HEK293 (cell line): ENCODE measurements at regions not wholly inside any gene's neighbourhood (a gene's known extent, or its start where the extent isn't known, plus 50 kb on each side); places are given as distances from the start of the nearest gene placed in this dataset.

ENCODE experiments used
- CTCF ChIA-PET: fragments of 350-600 bp; formaldehyde crosslinking; extraction: SDS; loops from one replicate; lab custom pipeline; 2021; ENCODE audit warnings: antibody characterized with exemption; lab: Yijun Ruan, JAX
- POLR2A ChIA-PET: fragments of 300-600 bp; formaldehyde crosslinking; extraction: SDS; loops from one replicate; lab custom pipeline; 2020; ENCODE audit warnings: antibody characterized with exemption, inconsistent platforms; lab: Yijun Ruan, JAX
- H3K27ac ChIP-seq: fragments of 200-500 bp; sonication (Bioruptor generic); 2 replicates; pipeline ENCODE4 v1.5.1; 2014; ENCODE audit warnings: low read depth, low read length, control low read depth, inconsistent platforms; ENCODE audit errors: extremely low read depth
- H3K36me3 ChIP-seq, 2 experiments: fragments of 200-500 bp in 1 of 2; sonication (Bioruptor generic) in 1 of 2; 1 replicate in 1 of 2; 2 replicates in 1 of 2; pipeline ENCODE4 v1.5.1; 2014 to 2017; ENCODE audit warnings: inconsistent platforms in 2 of 2, low read length in 2 of 2; ENCODE audit not compliant: control insufficient read depth in 2 of 2, insufficient read depth in 1 of 2
- H3K4me1 ChIP-seq: fragments of 200-500 bp; sonication (Bioruptor generic); 2 replicates; pipeline ENCODE4 v1.5.1; 2014; ENCODE audit warnings: mild to moderate bottlenecking, low read length, inconsistent platforms; ENCODE audit not compliant: control insufficient read depth, insufficient read depth
- H3K4me3 ChIP-seq: 2 replicates; pipeline ENCODE4 v1.5.1; 2011; ENCODE audit warnings: low read depth, mild to moderate bottlenecking, control low read depth, low read length, moderate library complexity
- H3K9me3 ChIP-seq: fragments of 200-500 bp; sonication (Bioruptor generic); 2 replicates; pipeline ENCODE4 v1.5.1; 2014; ENCODE audit warnings: low read depth, low read length, inconsistent platforms; ENCODE audit not compliant: control insufficient read depth, insufficient read depth
- SALL2 ChIP-seq: fragments of 450-650 bp; formaldehyde crosslinking; IDR thresholded peaks from 2 replicates; pipeline ENCODE4 v1.5.0; 2017; ENCODE audit warnings: missing biosample characterization, mild to moderate bottlenecking, missing genetic modification characterization, borderline replicate concordance
- TCF7L2 ChIP-seq: IDR thresholded peaks from 2 replicates; pipeline ENCODE4 v1.6.1; 2011; ENCODE audit warnings: low read depth, mild to moderate bottlenecking, inconsistent platforms, low read length, moderate library complexity, borderline replicate concordance
- ZBTB48 ChIP-seq: fragments of 450-650 bp; formaldehyde crosslinking; IDR thresholded peaks from 2 replicates; pipeline ENCODE4 v1.5.1; 2016; ENCODE audit warnings: missing biosample characterization, missing genetic modification characterization
- ZFHX2 ChIP-seq: fragments of 450-650 bp; formaldehyde crosslinking; conservative IDR thresholded peaks from 2 replicates; pipeline ENCODE4 v1.5.1; 2016; ENCODE audit warnings: missing biosample characterization, missing genetic modification characterization
- ZNF138 ChIP-seq: fragments of 450-650 bp; formaldehyde crosslinking; IDR thresholded peaks from 2 replicates; pipeline ENCODE4 v1.5.1; 2016; ENCODE audit warnings: missing biosample characterization, missing genetic modification characterization, borderline replicate concordance
- ZNF140 ChIP-seq: fragments of 450-650 bp; formaldehyde crosslinking; IDR thresholded peaks from 2 replicates; pipeline ENCODE4 v1.5.1; 2016; ENCODE audit warnings: missing biosample characterization, missing genetic modification characterization
- ZNF292 ChIP-seq: fragments of 450-650 bp; formaldehyde crosslinking; IDR thresholded peaks from 2 replicates; pipeline ENCODE4 v1.5.1; 2016; ENCODE audit warnings: low read depth, missing biosample characterization, missing genetic modification characterization, borderline replicate concordance
- ZNF354C ChIP-seq: fragments of 450-650 bp; formaldehyde crosslinking; IDR thresholded peaks from 2 replicates; pipeline ENCODE4 v1.5.1; 2016; ENCODE audit warnings: missing biosample characterization, missing genetic modification characterization, low read depth, borderline replicate concordance
- ZNF416 ChIP-seq: fragments of 450-650 bp; formaldehyde crosslinking; IDR thresholded peaks from 2 replicates; pipeline ENCODE4 v1.5.1; 2016; ENCODE audit warnings: missing biosample characterization, missing genetic modification characterization
- ZNF521 ChIP-seq: fragments of 450-650 bp; formaldehyde crosslinking; IDR thresholded peaks from 2 replicates; pipeline ENCODE4 v1.5.1; 2017; ENCODE audit warnings: missing biosample characterization, mild to moderate bottlenecking, missing genetic modification characterization
- ZNF549 ChIP-seq: fragments of 450-650 bp; IDR thresholded peaks from 2 replicates; pipeline ENCODE4 v1.5.1; 2018; ENCODE audit warnings: missing biosample characterization, missing genetic modification characterization, mild to moderate bottlenecking, inconsistent platforms, moderate library complexity
- ZNF629 ChIP-seq: fragments of 450-650 bp; formaldehyde crosslinking; IDR thresholded peaks from 2 replicates; pipeline ENCODE4 v1.5.1; 2017; ENCODE audit warnings: missing biosample characterization, missing genetic modification characterization
- ZNF658 ChIP-seq: fragments of 450-650 bp; formaldehyde crosslinking; IDR thresholded peaks from 2 replicates; pipeline ENCODE4; 2016; ENCODE audit warnings: missing biosample characterization, missing genetic modification characterization
- ZNF792 ChIP-seq: fragments of 450-650 bp; formaldehyde crosslinking; IDR thresholded peaks from 2 replicates; pipeline ENCODE4 v1.5.1; 2016; ENCODE audit warnings: missing biosample characterization, missing genetic modification characterization
- ZSCAN30 ChIP-seq: fragments of 450-650 bp; IDR thresholded peaks from 2 replicates; pipeline ENCODE4 v1.5.1; 2018; ENCODE audit warnings: missing biosample characterization, mild to moderate bottlenecking, missing genetic modification characterization, moderate library complexity
- ZXDB ChIP-seq: fragments of 450-650 bp; formaldehyde crosslinking; IDR thresholded peaks from 2 replicates; pipeline ENCODE4 v1.5.1; 2016; ENCODE audit warnings: missing biosample characterization, missing genetic modification characterization
- TF ChIP-seq, protein P1 (sequence below): fragments of 450-650 bp; formaldehyde crosslinking; IDR thresholded peaks from 2 replicates; pipeline ENCODE4 v1.5.1; 2016; ENCODE audit warnings: missing biosample characterization, missing genetic modification characterization, low read depth
- TF ChIP-seq, protein P2 (sequence below): fragments of 450-650 bp; formaldehyde crosslinking; IDR thresholded peaks from 2 replicates; pipeline ENCODE4 v1.5.1; 2016; ENCODE audit warnings: missing biosample characterization, missing genetic modification characterization
- TF ChIP-seq, protein P3 (sequence below): fragments of 450-650 bp; formaldehyde crosslinking; IDR thresholded peaks from 2 replicates; pipeline ENCODE4 v1.5.1; 2016; ENCODE audit warnings: missing biosample characterization, missing genetic modification characterization

DNA sequence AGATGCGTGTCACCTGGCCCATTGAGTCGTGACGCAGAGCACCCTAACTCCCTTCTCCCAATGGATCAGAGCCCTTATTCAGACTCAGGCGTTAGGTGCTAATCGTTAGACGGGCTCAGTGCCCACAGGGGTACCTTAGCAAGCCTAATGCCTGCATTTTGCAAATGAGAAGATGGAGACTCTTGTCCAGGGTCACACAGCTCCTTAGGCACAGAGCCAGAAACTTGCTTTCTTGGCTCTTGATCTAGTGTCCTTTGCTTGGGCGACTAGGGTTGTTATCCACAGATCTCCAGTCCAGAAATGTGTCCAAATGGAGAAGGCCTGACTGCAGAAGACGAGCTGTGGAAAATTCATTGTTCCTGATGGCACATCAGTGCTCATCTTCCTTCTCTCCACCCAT lies 85.1 kb downstream of the C13orf42 start (continued):
- TF ChIP-seq, protein P1, sequence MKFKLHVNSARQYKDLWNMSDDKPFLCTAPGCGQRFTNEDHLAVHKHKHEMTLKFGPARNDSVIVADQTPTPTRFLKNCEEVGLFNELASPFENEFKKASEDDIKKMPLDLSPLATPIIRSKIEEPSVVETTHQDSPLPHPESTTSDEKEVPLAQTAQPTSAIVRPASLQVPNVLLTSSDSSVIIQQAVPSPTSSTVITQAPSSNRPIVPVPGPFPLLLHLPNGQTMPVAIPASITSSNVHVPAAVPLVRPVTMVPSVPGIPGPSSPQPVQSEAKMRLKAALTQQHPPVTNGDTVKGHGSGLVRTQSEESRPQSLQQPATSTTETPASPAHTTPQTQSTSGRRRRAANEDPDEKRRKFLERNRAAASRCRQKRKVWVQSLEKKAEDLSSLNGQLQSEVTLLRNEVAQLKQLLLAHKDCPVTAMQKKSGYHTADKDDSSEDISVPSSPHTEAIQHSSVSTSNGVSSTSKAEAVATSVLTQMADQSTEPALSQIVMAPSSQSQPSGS (tag by site-specific recombination), result no peak
- TF ChIP-seq TCF7L2, result no peak
- no peak for TF ChIP-seq ZNF629 (tag by site-specific recombination)
- no peak for TF ChIP-seq ZXDB (tag by site-specific recombination)

DNA sequence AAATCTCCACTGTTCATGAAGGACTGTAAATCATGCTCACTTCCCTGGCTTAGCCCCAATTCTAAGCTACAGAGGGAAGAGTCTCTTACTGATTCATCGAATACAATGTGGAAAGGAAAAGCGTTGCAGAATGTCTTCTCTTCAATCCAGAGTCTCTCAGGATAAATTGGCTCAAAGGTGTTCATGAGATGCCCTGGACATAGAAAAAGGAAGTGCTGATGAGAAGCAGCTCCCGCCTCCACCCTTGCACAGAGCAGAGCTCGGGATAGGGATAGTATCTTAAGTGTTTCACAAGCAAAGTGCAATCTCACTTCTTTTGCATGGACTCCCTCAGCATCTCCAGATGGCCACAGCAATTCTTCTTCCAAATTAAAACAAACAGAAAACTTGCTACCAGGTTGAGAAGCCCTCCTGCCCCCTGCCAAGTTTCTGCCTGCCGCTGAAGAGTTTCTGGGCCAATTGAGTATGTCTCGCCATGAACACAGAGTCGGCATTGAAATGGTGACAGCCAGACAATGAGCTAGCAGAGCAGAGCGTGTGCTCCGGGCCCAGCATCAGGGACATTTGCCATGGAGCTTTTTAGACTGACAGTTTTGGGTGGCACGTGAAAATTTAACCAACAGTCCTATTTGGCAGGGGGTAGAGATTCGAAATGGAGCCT lies 85.7 kb downstream of the C13orf42 start:
- TF ChIP-seq ZNF521 (tag by site-specific recombination) (no peak), SALL2 (tag by site-specific recombination) (no peak)
- TF ChIP-seq, protein P2, sequence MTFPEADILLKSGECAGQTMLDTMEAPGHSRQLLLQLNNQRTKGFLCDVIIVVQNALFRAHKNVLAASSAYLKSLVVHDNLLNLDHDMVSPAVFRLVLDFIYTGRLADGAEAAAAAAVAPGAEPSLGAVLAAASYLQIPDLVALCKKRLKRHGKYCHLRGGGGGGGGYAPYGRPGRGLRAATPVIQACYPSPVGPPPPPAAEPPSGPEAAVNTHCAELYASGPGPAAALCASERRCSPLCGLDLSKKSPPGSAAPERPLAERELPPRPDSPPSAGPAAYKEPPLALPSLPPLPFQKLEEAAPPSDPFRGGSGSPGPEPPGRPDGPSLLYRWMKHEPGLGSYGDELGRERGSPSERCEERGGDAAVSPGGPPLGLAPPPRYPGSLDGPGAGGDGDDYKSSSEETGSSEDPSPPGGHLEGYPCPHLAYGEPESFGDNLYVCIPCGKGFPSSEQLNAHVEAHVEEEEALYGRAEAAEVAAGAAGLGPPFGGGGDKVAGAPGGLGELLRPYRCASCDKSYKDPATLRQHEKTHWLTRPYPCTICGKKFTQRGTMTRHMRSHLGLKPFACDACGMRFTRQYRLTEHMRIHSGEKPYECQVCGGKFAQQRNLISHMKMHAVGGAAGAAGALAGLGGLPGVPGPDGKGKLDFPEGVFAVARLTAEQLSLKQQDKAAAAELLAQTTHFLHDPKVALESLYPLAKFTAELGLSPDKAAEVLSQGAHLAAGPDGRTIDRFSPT (tag by site-specific recombination), result no peak
- TF ChIP-seq, all 188 proteins: peak for 0
- POLR2A ChIA-PET, result no interaction called here
- CTCF ChIA-PET, result no interaction called here

DNA sequence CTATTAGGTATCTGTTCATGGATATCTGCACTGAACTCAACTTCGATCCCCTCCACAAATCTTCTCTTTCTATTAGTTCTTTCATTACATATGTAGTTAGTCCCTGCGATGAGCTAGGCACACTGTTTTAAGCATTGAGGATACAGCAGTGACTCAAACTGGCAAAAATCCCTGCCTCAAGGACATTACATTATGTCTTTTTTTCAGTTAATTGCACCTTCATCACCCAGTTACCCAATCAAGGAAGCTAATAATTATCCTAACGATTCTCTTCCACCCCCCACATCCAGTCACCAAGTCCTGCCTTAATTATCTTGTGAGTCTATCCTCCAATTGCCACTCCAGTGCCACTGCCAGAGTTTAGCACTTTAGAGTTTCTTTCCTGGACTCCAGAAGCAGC lies 89.3 kb downstream of the C13orf42 start:
- Histone ChIP-seq H3K9me3 (no peaks in the 10 kb centered on the region), H3K36me3 (no peaks in the 10 kb centered on the region), H3K27ac (no peak overlapping the region), H3K4me1 (no peaks in the 10 kb centered on the region), H3K4me3 (no peak overlapping the region)
- POLR2A ChIA-PET, result no interaction called here
- TF ChIP-seq ZNF549 (tag by site-specific recombination), result no peak
- no peak for TF ChIP-seq ZNF140 (tag by site-specific recombination)
- no peak for TF ChIP-seq ZNF292 (tag by site-specific recombination)
- TF ChIP-seq ZNF354C (tag by site-specific recombination), result no peak
- no peak for TF ChIP-seq ZBTB48
- TF ChIP-seq, protein P3, sequence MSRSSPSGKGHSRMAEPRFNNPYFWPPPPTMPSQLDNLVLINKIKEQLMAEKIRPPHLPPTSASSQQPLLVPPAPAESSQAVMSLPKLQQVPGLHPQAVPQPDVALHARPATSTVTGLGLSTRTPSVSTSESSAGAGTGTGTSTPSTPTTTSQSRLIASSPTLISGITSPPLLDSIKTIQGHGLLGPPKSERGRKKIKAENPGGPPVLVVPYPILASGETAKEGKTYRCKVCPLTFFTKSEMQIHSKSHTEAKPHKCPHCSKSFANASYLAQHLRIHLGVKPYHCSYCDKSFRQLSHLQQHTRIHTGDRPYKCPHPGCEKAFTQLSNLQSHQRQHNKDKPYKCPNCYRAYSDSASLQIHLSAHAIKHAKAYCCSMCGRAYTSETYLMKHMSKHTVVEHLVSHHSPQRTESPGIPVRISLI (tag by site-specific recombination), result no peak
- TF ChIP-seq ZNF416 (tag by site-specific recombination), result no peak
- no peak for TF ChIP-seq ZFHX2
- TF ChIP-seq ZNF792 (tag by site-specific recombination), result no peak
- TF ChIP-seq ZNF658, result no peak
- TF ChIP-seq ZNF138, result no peak
- no peak for TF ChIP-seq ZSCAN30 (tag by site-specific recombination)
- CTCF ChIA-PET, result no interaction called here

More for the DNA sequence above, 85.7 kb downstream of the C13orf42 start:
- Histone ChIP-seq H3K27ac (no peak overlapping the region), H3K4me3 (no peak overlapping the region), H3K4me1 (no peaks in the 10 kb centered on the region), H3K9me3 (no peaks in the 10 kb centered on the region), H3K36me3 (no peaks in the 10 kb centered on the region)
